ENCODE measurements at regions not wholly inside any gene's neighbourhood (a gene's known extent, or its start where the extent isn't known, plus 50 kb on each side); places are given as distances from the start of the nearest gene placed in this dataset.

- H3K9me3 Mint-ChIP-seq (ENCODE audit: unreplicated experiment), result no peaks in the 10 kb centered on the region
- H3K27ac Mint-ChIP-seq (ENCODE audit: unreplicated experiment), result no peak overlapping the region
- TF ChIP-seq CTCF (IDR thresholded peaks at IDR 0.05; ENCODE audit: unreplicated experiment), result no peak
- no peaks in the 10 kb centered on the region for H3K36me3 Mint-ChIP-seq (ENCODE audit: low read depth, unreplicated experiment)
- no peaks in the 10 kb centered on the region for H3K4me1 Mint-ChIP-seq (ENCODE audit: unreplicated experiment)
- H3K4me3 Mint-ChIP-seq (ENCODE audit: unreplicated experiment), result no peak overlapping the region
- H3K27me3 Mint-ChIP-seq (ENCODE audit: unreplicated experiment), result no peaks in the 10 kb centered on the region
- no peak for DNase-seq (ENCODE audit: low spot score)
Measured at GRCh38 chr12:20289520-20289919, 78.8 kb upstream of the PDE3A start.

DNA sequence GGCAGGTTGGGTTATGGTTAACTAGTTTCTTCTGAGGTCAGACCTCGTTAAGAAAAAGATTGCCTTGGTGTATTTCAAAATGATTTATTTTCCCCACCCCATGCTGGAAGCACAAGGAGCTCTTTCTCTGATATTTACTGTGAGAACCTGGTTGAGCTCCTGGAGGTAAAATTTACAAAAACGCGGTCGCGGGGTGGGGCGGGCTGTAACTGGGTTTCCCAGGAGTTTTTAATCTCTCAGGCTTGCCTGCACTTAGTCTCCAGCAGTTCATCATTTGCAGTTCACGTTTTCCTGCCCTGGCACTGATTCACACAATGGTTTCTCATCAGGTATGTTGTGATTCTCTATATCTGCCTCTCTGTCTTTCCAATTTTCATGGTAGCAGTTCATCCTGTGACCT is 67.9 kb upstream of the PDE3A start:
- DNase-seq (ENCODE audit: low spot score), result no peak
- Mint-ChIP-seq H3K4me3 (ENCODE audit: unreplicated experiment) (no peak overlapping the region), H3K27me3 (ENCODE audit: unreplicated experiment) (peaks cover 2% of the 10 kb centered on the region), H3K27ac (ENCODE audit: unreplicated experiment) (no peak overlapping the region), H3K9me3 (ENCODE audit: unreplicated experiment) (no peaks in the 10 kb centered on the region), H3K4me1 (ENCODE audit: unreplicated experiment) (no peaks in the 10 kb centered on the region), H3K36me3 (ENCODE audit: low read depth, unreplicated experiment) (no peaks in the 10 kb centered on the region)
- no peak for TF ChIP-seq CTCF (IDR thresholded peaks at IDR 0.05; ENCODE audit: unreplicated experiment)

- H3K36me3 Mint-ChIP-seq (ENCODE audit: low read depth, unreplicated experiment), result no peaks in the 10 kb centered on the region
- no peak overlapping the region for H3K4me3 Mint-ChIP-seq (ENCODE audit: unreplicated experiment)
- H3K27me3 Mint-ChIP-seq (ENCODE audit: unreplicated experiment), result peaks cover 2% of the 10 kb centered on the region
- H3K9me3 Mint-ChIP-seq (ENCODE audit: unreplicated experiment), result no peaks in the 10 kb centered on the region
- H3K27ac Mint-ChIP-seq (ENCODE audit: unreplicated experiment), result no peak overlapping the region
- no peak for TF ChIP-seq CTCF (IDR thresholded peaks at IDR 0.05; ENCODE audit: unreplicated experiment)
- DNase-seq (ENCODE audit: low spot score), result no peak
- H3K4me1 Mint-ChIP-seq (ENCODE audit: unreplicated experiment), result no peaks in the 10 kb centered on the region
Measured at GRCh38 chr12:20305470-20305869, 62.9 kb upstream of the PDE3A start.

DNA sequence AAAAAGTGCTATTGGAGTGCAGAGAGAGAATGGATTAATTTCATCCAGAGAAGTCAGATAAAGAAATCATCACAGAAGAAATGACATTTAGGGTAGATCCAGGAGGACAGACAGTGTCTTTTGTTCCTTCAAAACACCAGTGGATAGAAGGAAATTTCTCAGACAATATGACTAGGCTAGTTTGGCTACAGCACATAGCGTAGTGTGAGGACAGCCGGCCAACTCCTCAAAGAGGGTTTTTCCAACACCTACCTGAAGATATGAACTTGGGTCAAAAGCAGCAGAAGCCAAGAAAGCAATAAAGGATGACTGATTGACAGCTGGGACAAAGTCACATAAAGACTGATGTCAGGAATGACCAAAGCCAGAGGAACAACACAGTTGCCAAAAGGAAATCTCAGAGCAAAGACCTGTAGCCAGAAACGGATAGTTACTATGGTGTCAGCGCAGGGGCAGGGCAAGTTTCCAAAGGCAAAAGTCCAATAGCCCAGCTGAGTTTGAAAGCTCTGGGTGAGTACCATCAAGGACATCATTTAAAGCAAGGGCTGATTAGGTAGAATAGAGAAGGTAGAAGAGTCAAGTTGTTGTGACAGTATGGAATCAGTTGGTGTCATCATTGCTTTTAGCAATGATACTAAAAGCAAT is 58.7 kb upstream of the PDE3A start:
- no peak overlapping the region for H3K4me3 Mint-ChIP-seq (ENCODE audit: unreplicated experiment)
- no peak overlapping the region for H3K27ac Mint-ChIP-seq (ENCODE audit: unreplicated experiment)
- no peaks in the 10 kb centered on the region for H3K36me3 Mint-ChIP-seq (ENCODE audit: low read depth, unreplicated experiment)
- peaks cover 2% of the 10 kb centered on the region for H3K27me3 Mint-ChIP-seq (ENCODE audit: unreplicated experiment)
- no peak for DNase-seq (ENCODE audit: low spot score)
- no peaks in the 10 kb centered on the region for H3K4me1 Mint-ChIP-seq (ENCODE audit: unreplicated experiment)
- H3K9me3 Mint-ChIP-seq (ENCODE audit: unreplicated experiment), result no peaks in the 10 kb centered on the region
- no peak for TF ChIP-seq CTCF (IDR thresholded peaks at IDR 0.05; ENCODE audit: unreplicated experiment)

DNA sequence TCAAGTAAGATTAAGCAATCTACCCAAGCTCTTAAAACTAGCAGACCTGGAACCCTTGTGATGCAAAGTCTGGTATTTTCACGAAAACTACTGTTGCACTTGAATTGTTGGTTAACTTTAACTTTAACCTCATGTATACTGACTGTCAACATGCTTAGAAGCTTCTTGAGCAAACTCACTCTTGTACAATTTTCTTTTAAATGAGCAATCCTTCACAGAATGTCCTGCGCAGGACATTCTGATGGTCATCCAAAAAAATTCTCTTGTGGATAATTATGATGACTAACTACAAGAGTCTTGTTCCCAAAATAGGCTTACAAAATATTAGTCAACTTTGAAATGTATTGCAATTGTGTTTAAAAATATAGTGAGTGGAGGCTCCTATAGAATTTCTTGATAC is 54.0 kb upstream of the PDE3A start:
- Mint-ChIP-seq H3K36me3 (ENCODE audit: low read depth, unreplicated experiment) (no peaks in the 10 kb centered on the region), H3K27ac (ENCODE audit: unreplicated experiment) (no peak overlapping the region), H3K4me1 (ENCODE audit: unreplicated experiment) (no peaks in the 10 kb centered on the region), H3K4me3 (ENCODE audit: unreplicated experiment) (no peak overlapping the region), H3K9me3 (ENCODE audit: unreplicated experiment) (no peaks in the 10 kb centered on the region), H3K27me3 (ENCODE audit: unreplicated experiment) (no peaks in the 10 kb centered on the region)
- TF ChIP-seq CTCF (IDR thresholded peaks at IDR 0.05; ENCODE audit: unreplicated experiment), result no peak
- no peak for DNase-seq (ENCODE audit: low spot score)
